AG09309 (cell line): ENCODE measurements at regions not wholly inside any gene's neighbourhood (a gene's known extent, or its start where the extent isn't known, plus 50 kb on each side); places are given as distances from the start of the nearest gene placed in this dataset.

Experiments used
- DNase-seq: peaks from one replicate; pipeline ENCODE4 v3.0.0-alpha.2; 2010; ENCODE audit warnings: low read depth
- H3K4me3 ChIP-seq: 2 replicates; pipeline ENCODE4 v1.5.1; 2011; ENCODE audit warnings: mild to moderate bottlenecking, low read depth, low read length, moderate library complexity; ENCODE audit not compliant: control insufficient read depth
- TF ChIP-seq, protein P1 (sequence below): IDR thresholded peaks from 2 replicates; pipeline ENCODE4 v1.5.1; 2011; ENCODE audit warnings: mild to moderate bottlenecking, low read depth, low read length, inconsistent platforms; ENCODE audit not compliant: insufficient read depth, control insufficient read depth; ENCODE audit errors: missing control alignments

DNA sequence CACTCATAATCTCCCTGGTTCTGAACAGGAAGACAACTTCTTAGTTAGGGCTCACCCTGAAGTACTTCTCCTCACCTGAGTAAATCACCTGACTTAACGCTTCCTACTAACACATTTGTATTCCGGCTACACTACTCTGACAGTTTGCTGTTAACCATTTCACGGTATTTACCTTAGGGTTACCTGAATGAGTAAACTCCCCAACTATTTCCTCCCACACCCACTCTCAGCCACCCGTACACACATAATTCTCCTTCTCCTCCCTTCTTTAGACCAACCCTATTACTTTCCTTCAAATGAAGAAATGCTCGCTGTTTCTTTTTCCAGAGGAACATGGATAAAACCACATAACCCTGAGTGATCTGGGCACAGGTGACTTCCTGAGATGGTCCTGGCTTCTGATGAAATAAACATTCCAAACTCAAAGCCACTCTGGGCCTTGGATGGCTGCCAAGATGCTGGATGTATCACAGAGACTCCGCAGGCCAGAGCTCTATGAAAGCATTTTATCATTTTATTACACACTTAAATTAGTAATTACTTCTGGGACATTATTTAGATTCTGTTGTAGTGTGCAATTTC lies 183.6 kb upstream of the ATP11B start:
- no peak overlapping the region for H3K4me3 ChIP-seq
- TF ChIP-seq, protein P1, sequence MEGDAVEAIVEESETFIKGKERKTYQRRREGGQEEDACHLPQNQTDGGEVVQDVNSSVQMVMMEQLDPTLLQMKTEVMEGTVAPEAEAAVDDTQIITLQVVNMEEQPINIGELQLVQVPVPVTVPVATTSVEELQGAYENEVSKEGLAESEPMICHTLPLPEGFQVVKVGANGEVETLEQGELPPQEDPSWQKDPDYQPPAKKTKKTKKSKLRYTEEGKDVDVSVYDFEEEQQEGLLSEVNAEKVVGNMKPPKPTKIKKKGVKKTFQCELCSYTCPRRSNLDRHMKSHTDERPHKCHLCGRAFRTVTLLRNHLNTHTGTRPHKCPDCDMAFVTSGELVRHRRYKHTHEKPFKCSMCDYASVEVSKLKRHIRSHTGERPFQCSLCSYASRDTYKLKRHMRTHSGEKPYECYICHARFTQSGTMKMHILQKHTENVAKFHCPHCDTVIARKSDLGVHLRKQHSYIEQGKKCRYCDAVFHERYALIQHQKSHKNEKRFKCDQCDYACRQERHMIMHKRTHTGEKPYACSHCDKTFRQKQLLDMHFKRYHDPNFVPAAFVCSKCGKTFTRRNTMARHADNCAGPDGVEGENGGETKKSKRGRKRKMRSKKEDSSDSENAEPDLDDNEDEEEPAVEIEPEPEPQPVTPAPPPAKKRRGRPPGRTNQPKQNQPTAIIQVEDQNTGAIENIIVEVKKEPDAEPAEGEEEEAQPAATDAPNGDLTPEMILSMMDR: no peak
- no peak for DNase-seq

DNA sequence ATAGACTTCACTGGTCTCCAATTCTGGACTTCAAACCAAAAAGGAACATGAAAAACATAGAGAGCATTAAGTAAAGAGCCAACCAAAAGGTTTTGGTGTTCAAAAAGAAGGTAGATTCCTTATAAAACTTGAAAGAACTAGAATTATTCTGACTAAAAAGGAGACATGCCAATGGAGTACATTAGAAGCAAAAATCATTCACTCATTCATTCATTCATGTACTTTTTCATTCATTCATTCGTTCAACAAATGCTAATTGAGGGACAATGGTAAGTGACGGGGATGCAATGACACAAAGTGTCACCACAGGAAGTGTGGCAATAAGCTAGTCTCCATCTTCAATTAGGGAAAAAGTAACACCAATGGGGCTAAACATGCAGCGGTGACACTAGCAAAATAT lies 181.0 kb upstream of the ATP11B start:
- no peak for DNase-seq
- TF ChIP-seq, protein P1: no peak
- no peak overlapping the region for H3K4me3 ChIP-seq

DNA sequence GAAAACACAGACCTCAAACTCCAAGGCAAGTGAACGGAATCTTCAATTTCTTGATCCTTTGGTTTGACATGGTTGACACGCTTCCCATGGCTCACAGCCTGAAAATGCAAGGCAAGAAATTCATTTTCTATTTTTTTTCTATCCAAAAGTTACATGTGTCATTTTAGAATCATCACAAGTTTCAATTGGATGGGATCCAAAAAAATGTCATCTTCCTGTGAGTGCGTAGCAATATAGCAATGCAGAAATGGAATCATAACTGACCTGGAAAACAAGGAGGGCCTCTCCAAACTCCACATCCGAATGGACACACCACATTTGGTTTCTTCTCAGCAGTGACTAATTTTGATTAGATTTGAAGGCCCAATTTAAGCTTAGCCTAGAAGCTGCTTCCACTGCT lies 175.8 kb upstream of the ATP11B start:
- no peak overlapping the region for H3K4me3 ChIP-seq
- TF ChIP-seq, protein P1: no peak
- no peak for DNase-seq

DNA sequence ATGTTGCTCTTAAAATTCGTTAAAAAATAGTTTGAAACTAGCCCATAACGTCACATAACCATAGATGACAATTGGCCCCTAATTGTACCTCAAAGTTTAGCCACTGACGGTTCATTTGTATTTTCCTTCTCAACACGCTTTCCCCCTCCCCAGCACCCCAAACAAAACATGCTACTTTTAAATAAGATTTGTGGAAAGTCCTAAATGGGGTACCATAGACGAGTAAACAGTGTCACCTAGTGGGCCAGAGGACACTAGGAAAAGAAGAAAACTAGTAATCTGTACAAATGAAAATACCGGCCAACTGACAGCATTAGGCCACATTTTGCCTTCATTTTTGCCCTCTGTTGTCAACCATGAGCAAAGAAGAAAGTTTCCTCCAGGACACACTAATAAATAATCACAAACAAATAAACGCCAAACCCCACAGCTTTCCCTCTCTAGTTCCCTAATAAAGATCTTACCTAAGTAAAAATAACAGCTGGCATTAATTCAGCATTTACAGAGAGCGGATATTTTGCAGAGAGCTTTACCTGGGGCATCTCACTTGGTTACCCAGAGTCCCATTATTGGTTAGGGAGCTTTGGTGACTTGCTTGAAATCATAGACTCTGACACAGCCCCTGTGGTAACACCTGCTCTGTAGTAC lies 175.1 kb upstream of the ATP11B start:
- no peak overlapping the region for H3K4me3 ChIP-seq
- no peak for DNase-seq
- TF ChIP-seq, protein P1: no peak

DNA sequence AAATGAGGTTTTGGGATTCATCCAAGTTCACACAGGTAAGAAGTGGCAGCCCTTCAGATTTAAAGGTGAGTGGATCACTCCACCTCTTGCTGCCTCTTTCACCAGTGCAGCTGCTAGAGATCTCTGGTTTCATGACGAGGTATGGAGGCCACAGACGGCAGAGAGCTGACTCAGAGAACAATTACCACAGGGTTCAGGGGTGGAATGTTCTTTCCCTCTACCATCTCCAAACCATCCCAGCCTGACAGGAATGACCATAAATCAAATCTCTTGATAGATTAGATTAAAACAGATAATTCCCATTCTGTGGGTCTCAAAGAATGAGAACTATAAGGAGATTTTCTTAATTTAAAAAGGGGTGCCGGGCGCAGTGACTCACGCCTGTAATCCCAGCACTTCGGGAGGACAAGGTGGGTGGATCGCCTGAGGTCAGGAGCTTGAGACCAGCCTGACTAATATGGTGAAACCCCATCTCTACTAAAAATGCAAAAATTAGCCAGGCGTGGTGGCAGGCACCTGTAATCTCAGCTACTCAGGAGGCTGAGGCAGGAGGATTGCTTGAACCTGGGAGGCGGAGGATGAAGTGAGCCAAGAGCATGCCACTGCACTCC lies 174.2 kb upstream of the ATP11B start:
- no peak overlapping the region for H3K4me3 ChIP-seq
- DNase-seq: no peak
- TF ChIP-seq, protein P1: no peak

DNA sequence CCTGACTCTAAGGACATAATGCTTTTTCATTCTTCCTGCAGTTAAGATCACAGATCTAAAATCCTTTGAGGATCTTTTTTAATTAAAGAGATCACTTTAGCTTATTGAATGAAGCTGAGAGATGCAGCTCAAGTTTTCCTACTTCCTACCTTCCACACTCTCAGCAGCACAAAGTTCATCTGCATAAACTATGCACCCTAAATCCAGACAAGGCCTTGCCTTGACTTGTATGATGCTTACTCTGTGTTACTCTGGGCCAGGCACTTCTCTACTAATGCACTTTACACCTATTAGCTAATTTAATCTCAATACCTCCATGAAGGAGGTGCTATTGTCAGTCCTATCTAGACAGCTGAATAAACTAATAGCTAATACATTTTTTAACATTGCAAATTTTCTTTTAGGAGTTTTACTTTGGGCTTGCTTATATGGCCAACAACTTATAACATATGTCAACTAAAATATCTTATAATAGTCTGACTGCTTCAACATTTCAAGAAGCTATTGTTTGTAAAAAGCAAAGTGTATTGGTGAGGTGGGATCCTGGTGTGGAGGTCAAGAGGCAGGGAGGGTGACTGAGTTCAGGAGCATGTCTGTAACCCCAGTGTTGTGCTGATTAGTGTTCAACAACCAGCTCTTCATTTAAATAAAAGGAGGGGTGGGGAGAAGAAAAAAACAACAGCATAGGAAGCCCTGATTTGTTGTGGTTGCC lies 172.4 kb upstream of the ATP11B start:
- TF ChIP-seq, protein P1: no peak
- no peak overlapping the region for H3K4me3 ChIP-seq
- DNase-seq: no peak
